ENCODE measurements at regions not wholly inside any gene's neighbourhood (a gene's known extent, or its start where the extent isn't known, plus 50 kb on each side); places are given as distances from the start of the nearest gene placed in this dataset.
"Not testable (repeated sequence)": the region's sequence is repeated elsewhere in the genome, so short reads cannot be mapped to it uniquely, and the experiment has no call there.

GRCh38 chr4:31023742-31024141 is 303.6 kb downstream of the PCDH7 start (continued):
- TF ChIP-seq REST (IDR thresholded peaks at IDR 0.05) = no peak

- ATAC-seq; H3K9me3 ChIP-seq; POLR2A ChIA-PET; CTCF ChIA-PET; H3K4me1 ChIP-seq; FAIRE-seq; H3K27ac ChIP-seq; DNase-seq (ENCODE audit: low read depth in 1 of 2, low spot score in 1 of 2); H3K4me3 ChIP-seq; H3K4me2 ChIP-seq: not testable (repeated sequence)
- 56% methylated on average over 12 of the region's 12 CpGs for WGBS (ENCODE audit: missing lambda C conversion rate)
These were observed 304.6 kb downstream of the PCDH7 start for GRCh38 chr4:31024781-31025180.

GRCh38 chr4:31026256-31026655 is 306.1 kb downstream of the PCDH7 start:
- Histone ChIP-seq H3K4me3 (no peak overlapping the region), H3K4me1 (no peaks in the 10 kb centered on the region), H3K9me3 (no peaks in the 10 kb centered on the region), H3K27ac (no peak overlapping the region), H3K4me2 (no peak overlapping the region)
- DNase-seq (ENCODE audit: low read depth in 1 of 2, low spot score in 1 of 2) (no peak), ATAC-seq (no peak), FAIRE-seq (no peak)
- ChIA-PET POLR2A (no interaction called here), CTCF (interaction anchor here (1.4 kb wide), 1 partner anchor 20 kb away, joined by 4 read pairs; no protein-coding TSS in a partner anchor)
- TF ChIP-seq FOXS1 (CRISPR knock-in tag; IDR thresholded peaks at IDR 0.05) (no peak), RCOR1 (IDR thresholded peaks at IDR 0.05; ENCODE audit: low read depth, low read length) (no peak), HEYL (CRISPR knock-in tag; IDR thresholded peaks at IDR 0.05) (no peak), HES2 (IDR thresholded peaks at IDR 0.05) (no peak)
- WGBS (ENCODE audit: missing lambda C conversion rate) = 17% methylated on average over 5 of the region's 5 CpGs

- Histone ChIP-seq H3K4me3 (no peak overlapping the region), H3K4me2 (no peak overlapping the region), H3K27ac (no peak overlapping the region), H3K4me1 (no peaks in the 10 kb centered on the region), H3K9me3 (no peaks in the 10 kb centered on the region)
- POLR2A ChIA-PET = no interaction called here
- DNase-seq (ENCODE audit: low read depth in 1 of 2, low spot score in 1 of 2) (no peak), ATAC-seq (no peak), FAIRE-seq (no peak)
- CTCF ChIA-PET = no interaction called here
- 29% methylated on average over 3 of the region's 3 CpGs for WGBS (ENCODE audit: missing lambda C conversion rate)
- no peak for TF ChIP-seq HOXB13 (CRISPR knock-in tag; IDR thresholded peaks at IDR 0.05; ENCODE audit: low read depth)
- no peak for TF ChIP-seq ZNF302 (CRISPR knock-in tag; IDR thresholded peaks at IDR 0.05)
- no peak for TF ChIP-seq HEYL (CRISPR knock-in tag; IDR thresholded peaks at IDR 0.05)
- TF ChIP-seq CHD4 (IDR thresholded peaks at IDR 0.05; ENCODE audit: borderline replicate concordance) = no peak
- TF ChIP-seq FOSB (CRISPR knock-in tag; IDR thresholded peaks at IDR 0.05) = no peak
- TF ChIP-seq CBX2 (IDR thresholded peaks at IDR 0.05; ENCODE audit: borderline replicate concordance, low read depth) = no peak
- no peak for TF ChIP-seq HDAC2 (IDR thresholded peaks at IDR 0.05)
- no peak for TF ChIP-seq CTCF (IDR thresholded peaks at IDR 0.05)
- no peak for TF ChIP-seq EHF (CRISPR knock-in tag; IDR thresholded peaks at IDR 0.05)
- TF ChIP-seq ZFP36 (IDR thresholded peaks at IDR 0.05; ENCODE audit: borderline replicate concordance, partially characterized antibody) = no peak
- no peak for TF ChIP-seq MAX (IDR thresholded peaks at IDR 0.05)
These were observed 314.4 kb downstream of the PCDH7 start for GRCh38 chr4:31034550-31034949.
